ENCODE measurements at regions not wholly inside any gene's neighbourhood (a gene's known extent, or its start where the extent isn't known, plus 50 kb on each side); places are given as distances from the start of the nearest gene placed in this dataset.

DNA sequence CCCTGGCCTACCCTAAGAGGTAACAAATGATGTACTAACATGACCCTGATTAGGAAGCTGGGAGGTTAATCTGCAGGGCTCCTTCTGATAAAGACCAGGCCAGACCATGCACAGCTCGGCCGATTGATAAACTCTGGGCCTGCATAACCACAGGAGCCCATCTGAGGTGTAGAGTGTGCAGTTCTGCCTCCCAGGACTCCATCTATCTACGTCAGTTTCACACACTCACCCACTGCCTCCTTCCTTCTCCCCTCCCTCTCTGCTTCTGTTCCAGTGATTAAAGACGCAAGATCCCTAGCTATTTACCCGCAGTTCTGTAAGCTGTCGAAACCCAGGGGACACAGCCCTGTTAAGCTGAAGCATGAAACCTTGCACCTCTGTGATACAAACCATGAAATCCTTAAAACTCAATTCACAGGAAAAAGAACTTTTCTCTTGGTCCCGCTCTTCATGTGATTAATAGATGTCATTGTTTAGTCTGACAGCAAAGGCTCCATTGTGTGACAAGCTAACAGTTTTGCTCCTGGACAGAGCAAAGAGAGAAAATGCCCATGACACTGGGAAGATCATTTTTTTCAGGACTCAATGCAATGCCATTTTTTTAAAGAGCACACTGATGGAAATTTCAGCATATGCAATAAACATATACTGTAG, 470.6 kb downstream of the MAFB start:
- no peak for ATAC-seq
- TF ChIP-seq, protein P1, sequence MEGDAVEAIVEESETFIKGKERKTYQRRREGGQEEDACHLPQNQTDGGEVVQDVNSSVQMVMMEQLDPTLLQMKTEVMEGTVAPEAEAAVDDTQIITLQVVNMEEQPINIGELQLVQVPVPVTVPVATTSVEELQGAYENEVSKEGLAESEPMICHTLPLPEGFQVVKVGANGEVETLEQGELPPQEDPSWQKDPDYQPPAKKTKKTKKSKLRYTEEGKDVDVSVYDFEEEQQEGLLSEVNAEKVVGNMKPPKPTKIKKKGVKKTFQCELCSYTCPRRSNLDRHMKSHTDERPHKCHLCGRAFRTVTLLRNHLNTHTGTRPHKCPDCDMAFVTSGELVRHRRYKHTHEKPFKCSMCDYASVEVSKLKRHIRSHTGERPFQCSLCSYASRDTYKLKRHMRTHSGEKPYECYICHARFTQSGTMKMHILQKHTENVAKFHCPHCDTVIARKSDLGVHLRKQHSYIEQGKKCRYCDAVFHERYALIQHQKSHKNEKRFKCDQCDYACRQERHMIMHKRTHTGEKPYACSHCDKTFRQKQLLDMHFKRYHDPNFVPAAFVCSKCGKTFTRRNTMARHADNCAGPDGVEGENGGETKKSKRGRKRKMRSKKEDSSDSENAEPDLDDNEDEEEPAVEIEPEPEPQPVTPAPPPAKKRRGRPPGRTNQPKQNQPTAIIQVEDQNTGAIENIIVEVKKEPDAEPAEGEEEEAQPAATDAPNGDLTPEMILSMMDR (IDR thresholded peaks at IDR 0.05), result no peak
- intact Hi-C loops (cut with DNase I), result no loop called here
- no peak overlapping the region for H3K27ac ChIP-seq
- no peak overlapping the region for H3K4me3 ChIP-seq
- WGBS, 2 donors, result 64% methylated on average over 7 of the region's 7 CpGs
- H3K9me3 ChIP-seq, result no peaks in the 10 kb centered on the region
- DNase-seq, result no peak
- H3K4me1 ChIP-seq, result no peaks in the 10 kb centered on the region
- H3K27me3 ChIP-seq, result no peaks in the 10 kb centered on the region
- no peaks in the 10 kb centered on the region for H3K36me3 ChIP-seq

- H3K36me3 ChIP-seq, result no peaks in the 10 kb centered on the region
- ATAC-seq, result peak in 3 of 8 donors; percentile 33 to 58 (median 50)
- no peak for DNase-seq
- no peak overlapping the region for H3K27ac ChIP-seq
- H3K27me3 ChIP-seq, result peaks cover 0 to 4% (median 0%) of the 10 kb centered on the region in 7 donors
- WGBS, 2 donors, result 23 to 50% methylated on average over 1 of the region's 1 CpG
- no peaks in the 10 kb centered on the region for H3K4me1 ChIP-seq
- H3K4me3 ChIP-seq, result no peak overlapping the region
- peaks cover 0 to 9% (median 0%) of the 10 kb centered on the region in 11 donors for H3K9me3 ChIP-seq
- intact Hi-C loops (cut with DNase I), result no loop called here
- TF ChIP-seq, protein P1 (IDR thresholded peaks at IDR 0.05), result no peak
These were observed 481.4 kb downstream of the MAFB start for GRCh38 chr20:40207655-40208054.

- intact Hi-C loops (cut with DNase I), result no loop called here
- TF ChIP-seq, protein P1 (IDR thresholded peaks at IDR 0.05), result no peak
- no peak for ATAC-seq
These were observed 483.1 kb downstream of the MAFB start for GRCh38 chr20:40205971-40206370.

DNA sequence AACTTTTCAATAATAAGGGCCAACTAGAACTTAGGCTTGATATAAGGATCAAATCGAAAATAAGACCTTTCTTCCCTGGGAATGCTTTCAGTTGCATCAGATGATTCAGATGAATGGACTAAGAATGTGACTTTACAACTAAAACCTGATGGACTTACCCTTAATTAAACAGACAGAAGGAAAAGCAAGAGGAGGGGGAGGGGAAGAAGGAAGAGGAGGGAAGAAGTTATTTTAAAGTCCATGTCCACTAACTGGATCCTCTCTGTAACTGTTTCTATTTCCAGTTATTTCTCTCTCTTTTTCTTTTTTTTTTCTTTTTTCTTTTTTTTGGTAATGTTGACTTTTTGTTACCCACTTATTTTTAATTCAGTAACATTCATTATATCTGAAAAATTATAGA, 486.0 kb downstream of the MAFB start:
- H3K27me3 ChIP-seq, result peaks cover 0 to 4% (median 0%) of the 10 kb centered on the region in 7 donors
- DNase-seq (no peak), ATAC-seq (no peak)
- H3K9me3 ChIP-seq, result peaks cover 0 to 5% (median 0%) of the 10 kb centered on the region in 11 donors
- peaks cover 0 to under 1% (median 0%) of the 10 kb centered on the region in 9 donors for H3K4me1 ChIP-seq
- TF ChIP-seq, protein P1 (IDR thresholded peaks at IDR 0.05), result no peak
- no peaks in the 10 kb centered on the region for H3K36me3 ChIP-seq
- WGBS, 2 donors, result 86 to 89% methylated on average over 1 of the region's 1 CpG
- H3K4me3 ChIP-seq, result no peak overlapping the region
- intact Hi-C loops (cut with DNase I), result no loop called here
- no peak overlapping the region for H3K27ac ChIP-seq

More at GRCh38 chr20:40205971-40206370, 483.1 kb downstream of the MAFB start:
- Histone ChIP-seq H3K9me3 (peaks cover 0 to 9% (median 0%) of the 10 kb centered on the region in 11 donors), H3K4me3 (no peak overlapping the region), H3K27ac (no peak overlapping the region), H3K36me3 (no peaks in the 10 kb centered on the region), H3K4me1 (no peaks in the 10 kb centered on the region), H3K27me3 (peaks cover 0 to 4% (median 0%) of the 10 kb centered on the region in 7 donors)
- no peak for DNase-seq
- WGBS, 2 donors, result 57 to 58% methylated on average over 2 of the region's 2 CpGs
